Fibroblast of lung (primary cell): ENCODE measurements at regions not wholly inside any gene's neighbourhood (a gene's known extent, or its start where the extent isn't known, plus 50 kb on each side); places are given as distances from the start of the nearest gene placed in this dataset.

Source experiments
- CTCF ChIP-seq, 2 donors: IDR thresholded peaks in 1 of 2; conservative IDR thresholded peaks in 1 of 2; 1 replicate in 1 of 2; 2 replicates in 1 of 2; pipeline ENCODE4 v1.5.1; 2011 to 2012; ENCODE audit warnings: low read length in 2 of 2, control low read depth in 1 of 2, inconsistent platforms in 1 of 2, low read depth in 1 of 2, mild to moderate bottlenecking in 1 of 2
- EZH2 ChIP-seq: IDR thresholded peaks from 2 replicates; pipeline ENCODE4 v1.5.1; 2012; ENCODE audit warnings: low read length, control low read depth, mild to moderate bottlenecking; ENCODE audit errors: missing control alignments

DNA sequence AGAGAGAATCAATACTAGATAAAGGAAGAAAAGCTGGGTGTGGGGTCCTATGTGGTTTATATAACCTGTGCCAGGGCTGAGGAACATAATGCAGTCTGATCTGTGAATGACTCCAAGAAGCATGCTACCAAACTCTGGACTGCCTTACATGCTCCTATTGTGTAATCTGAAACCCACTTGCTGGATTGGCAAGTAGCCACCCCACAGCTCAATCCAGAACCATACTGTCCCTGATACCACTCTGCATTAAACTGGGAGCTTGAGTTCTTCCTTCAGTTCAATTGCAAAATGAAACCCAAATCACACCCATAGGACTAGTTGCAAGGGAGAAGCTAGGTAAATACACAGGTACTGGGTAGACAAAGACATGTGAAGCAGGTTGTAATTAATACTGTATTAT lies 115.4 kb upstream of the NEGR1 start:
- TF ChIP-seq CTCF (conservative IDR thresholded peaks at IDR 0.05 in 1 of 2, IDR thresholded peaks at IDR 0.05 in 1 of 2; ENCODE audit: low read depth in 1 of 2, low read length in 2 of 2) = no peak
- no peak for TF ChIP-seq EZH2
